Activated CD8-positive, alpha-beta memory T cell treated with anti-CD3 and anti-CD28 coated beads for 1 hour (primary cell): ENCODE measurements at regions not wholly inside any gene's neighbourhood (a gene's known extent, or its start where the extent isn't known, plus 50 kb on each side); places are given as distances from the start of the nearest gene placed in this dataset.
"Not testable (repeated sequence)": the region's sequence is repeated elsewhere in the genome, so short reads cannot be mapped to it uniquely, and the experiment has no call there.

Source experiments
- DNase-seq, 2 donors: peaks; one replicate each; pipeline ENCODE4 v3.0.0-alpha.2; 2020; ENCODE audit warnings: low read depth in 1 of 2; ENCODE audit errors: extremely low read depth in 1 of 2

DNA sequence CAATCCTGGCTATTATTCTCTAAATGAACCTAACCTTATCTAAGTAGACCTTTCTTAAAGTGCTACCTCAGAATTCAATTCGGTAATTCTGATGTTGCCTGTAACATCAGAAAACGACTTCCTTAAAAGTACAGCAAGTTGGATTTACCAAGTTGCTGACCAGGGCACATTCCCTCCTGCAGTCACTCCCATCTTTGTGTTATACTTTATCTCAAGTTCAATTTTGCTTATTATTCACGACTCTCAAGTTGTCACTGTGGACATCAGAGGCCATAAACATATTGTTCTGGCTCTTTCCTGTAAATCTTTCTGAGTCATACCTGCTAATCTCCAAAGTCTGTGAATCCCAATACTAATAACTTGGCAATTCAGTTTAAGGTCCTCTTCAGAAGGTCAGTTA lies 64.6 kb upstream of the ZSCAN2 start:
- DNase-seq, result not testable (repeated sequence)

DNA sequence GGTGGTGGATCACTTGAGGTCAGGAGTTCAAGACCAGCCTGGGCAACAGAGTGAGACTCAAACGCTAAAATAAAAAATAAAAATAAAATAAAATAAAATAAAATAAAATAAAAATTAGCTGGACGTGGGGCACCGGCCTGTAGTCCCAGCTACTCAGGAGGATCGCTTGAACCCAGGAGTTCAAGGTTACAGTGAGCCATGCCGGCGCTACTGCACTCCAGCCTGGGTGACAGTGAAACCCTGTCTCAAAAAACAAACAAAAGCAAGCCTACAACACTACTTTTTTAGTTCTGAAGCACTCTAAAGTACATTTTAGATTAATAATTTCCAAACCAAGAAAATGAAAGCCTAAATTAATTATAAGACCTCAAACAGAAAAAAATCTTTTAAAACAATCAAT lies 56.2 kb upstream of the ZSCAN2 start:
- not testable (repeated sequence) for DNase-seq

GRCh38 chr15:84547150-84547549 lies 53.7 kb upstream of the ZSCAN2 start:
- DNase-seq, result not testable (repeated sequence)

DNA sequence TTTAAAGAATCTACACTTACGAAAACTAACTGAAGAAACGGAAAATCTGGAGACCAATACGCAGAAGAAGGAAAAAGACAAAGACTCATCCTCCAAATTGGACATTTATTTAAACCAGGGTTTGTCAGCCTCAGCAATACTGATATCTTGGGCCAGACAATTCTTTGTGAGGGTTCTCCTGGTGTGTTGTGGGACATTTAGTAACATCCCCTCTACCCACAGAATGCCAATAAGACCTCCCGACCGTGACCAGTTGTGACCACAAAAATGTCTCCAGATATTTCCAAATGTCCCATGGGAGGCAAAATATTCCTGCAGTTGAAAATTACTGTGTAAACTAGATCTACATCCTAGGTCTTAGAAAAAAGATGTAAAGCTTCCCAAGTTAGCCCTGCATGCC lies 50.3 kb upstream of the ZSCAN2 start:
- DNase-seq, result not testable (repeated sequence)
